HG02610 (cell line): ENCODE measurements at regions not wholly inside any gene's neighbourhood (a gene's known extent, or its start where the extent isn't known, plus 50 kb on each side); places are given as distances from the start of the nearest gene placed in this dataset.
"Not testable (repeated sequence)": the region's sequence is repeated elsewhere in the genome, so short reads cannot be mapped to it uniquely, and the experiment has no call there.

Experiments
- ATAC-seq: cut with Tn5 transposase; IDR thresholded peaks from one replicate; pipeline ENCODE4 v1.9.1; 2021; ENCODE audit warnings: mild to moderate bottlenecking, moderate library complexity; ENCODE audit not compliant: unreplicated experiment

DNA sequence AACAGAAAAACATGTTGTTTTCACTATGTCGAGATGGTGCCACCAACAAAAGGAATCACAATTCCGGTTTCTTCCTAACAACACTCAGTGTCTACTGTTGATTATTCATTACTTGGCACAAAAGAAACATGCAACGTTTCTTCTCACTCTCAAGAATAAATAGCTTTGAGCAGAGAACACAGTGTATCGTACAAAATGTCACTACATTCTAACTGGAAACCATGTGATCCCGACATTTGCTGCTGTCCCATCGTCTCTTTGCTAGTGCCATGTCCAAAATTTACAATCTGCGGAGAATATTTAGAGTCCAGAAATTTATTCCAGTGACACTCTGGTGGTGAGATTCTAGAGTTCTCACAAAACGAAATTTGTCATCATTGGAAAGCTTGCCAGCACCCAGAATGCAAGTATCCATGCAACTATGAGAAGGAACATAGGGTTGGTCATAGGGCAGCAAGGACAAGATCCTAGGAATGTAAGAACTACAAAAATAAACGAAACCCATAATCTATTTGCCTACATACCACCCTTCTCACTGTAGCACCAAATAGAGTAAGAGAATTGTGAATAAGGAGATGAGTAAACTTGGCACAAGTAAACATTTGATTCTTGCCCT lies 505.1 kb downstream of the LTN1 start:
- ATAC-seq = no peak

DNA sequence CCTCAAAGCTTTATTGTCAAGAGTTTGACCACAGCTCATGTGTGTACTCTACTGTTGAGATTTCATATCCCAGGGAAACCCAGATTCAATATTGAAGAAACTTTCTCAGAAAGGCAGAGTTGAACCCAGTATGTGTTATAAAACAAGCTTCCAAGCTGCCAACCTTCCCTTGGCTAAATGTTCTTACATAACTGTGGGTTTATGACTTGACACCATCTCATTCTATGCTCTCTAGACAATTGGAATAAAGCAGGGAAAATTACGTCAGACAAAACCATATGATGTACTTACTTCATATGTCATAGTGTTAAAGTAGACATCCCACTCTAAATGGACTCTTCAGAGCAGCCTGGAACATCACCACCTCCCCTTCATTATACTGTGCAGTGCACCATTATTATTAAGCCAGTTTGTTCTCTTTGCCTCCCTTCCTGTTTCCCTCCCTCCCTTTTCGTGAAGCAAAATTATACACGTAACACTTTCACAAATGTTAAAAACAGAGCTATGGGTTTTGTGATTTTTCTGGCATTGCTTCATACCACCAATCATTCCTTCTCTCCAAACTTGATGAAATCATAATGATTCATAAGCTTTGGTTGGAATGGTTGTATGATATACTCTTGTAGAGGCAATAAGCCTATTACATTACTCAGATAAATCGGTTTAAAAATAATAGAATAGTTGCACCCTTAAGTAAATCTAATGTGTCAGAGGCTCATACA lies 507.2 kb downstream of the LTN1 start:
- no peak for ATAC-seq

DNA sequence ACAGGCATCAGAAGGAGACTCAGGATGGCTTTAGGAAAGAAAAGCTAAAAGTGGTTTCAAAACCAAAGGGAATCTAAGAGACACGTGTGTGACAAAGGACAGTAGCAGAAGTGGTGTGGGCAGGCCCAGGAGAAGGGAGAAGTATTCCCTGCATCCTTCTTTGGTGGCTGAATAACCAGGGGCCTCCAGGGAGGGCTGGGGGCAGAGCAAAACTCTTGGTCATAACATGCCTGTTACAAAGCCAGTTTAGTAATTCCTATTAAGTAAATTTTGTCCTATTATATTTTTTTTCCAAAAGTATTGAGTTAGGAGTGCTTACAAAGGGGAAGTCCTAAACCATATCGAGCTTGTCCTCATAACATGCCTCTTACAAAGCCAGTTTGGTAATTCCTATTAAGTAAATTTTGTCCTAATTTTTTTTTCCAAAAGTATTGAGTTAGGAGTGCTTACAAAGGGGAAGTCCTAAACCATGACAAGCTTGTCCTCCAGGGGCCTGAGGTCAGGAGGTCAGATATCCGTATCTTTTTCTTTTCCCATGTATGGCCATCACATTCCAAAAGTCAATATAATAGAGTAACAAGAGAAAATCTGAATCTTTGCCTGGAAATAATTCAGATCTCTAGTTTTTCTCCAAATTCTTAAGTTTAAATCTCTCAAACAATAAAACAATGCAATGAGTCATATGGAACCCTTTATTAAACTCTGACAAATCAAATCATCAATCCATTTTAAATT lies 509.2 kb downstream of the LTN1 start:
- no peak for ATAC-seq

DNA sequence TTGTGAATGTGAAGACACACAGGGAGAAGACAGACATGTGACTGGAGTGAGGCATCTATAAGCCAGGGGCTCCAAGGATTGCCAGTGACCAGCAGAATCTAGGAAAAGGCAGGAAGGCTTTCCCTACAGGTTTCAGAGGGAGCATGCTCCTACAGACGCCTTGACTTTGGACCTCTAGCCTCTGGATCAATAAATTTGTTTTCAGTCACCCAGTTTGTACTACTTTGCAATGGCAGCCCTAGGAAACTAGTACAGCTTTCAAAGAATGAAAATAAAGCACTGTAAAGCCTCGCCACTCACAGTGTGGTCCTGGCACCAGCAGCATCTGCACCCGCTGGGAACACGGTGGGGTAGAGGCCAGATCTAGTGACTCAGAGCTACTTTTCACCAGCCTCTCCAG lies 510.0 kb downstream of the LTN1 start:
- no peak for ATAC-seq

DNA sequence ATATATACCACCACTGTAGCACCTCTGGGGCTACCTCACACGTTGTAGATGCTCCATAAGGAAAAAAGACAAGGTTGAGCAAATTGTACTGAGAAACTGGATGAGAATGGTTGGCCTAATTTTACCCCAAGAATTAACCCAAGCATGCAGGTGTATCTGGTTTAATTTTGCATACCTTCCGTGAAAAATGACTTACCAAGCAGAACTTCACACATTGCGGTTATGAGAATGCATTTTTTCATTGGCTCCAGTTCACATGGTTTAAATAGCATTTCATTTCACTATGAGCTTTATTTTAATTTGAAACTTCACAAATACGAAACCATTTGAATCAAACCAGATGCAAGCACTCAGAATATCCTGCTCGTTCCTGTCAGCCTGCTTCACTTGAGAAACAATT lies 512.2 kb downstream of the LTN1 start:
- no peak for ATAC-seq

DNA sequence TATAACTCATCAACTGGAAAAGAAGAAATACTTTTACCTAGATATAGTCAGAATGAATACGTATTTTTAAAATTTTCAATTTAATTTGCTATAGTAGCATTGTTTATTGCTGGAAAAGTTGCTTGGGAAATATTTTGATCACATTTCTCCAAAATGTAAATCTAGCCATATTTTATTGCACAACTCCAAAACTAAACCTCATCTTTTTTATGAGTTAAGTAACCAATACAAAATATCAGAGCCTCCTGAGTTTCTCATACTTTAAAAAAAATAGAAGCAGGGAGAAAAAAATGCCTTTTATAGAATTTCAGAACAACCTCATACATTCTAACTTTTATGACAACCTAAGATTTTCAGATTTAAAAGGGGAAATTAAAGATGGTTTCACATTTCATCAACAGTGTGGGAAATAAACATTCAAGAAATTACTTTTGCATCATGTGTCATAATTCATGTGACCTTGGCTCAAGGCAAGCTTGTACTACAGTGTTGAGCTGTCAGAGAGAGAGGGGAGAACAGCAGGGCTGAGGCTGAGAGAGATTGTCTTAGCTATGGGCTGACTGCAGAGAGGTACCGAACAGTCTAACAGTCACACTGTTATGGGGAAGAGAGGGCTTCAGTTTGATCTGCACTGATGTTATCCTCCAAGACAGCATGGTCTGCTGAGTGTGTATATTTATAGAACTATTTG lies 519.0 kb downstream of the LTN1 start:
- peak; percentile 61 for ATAC-seq

DNA sequence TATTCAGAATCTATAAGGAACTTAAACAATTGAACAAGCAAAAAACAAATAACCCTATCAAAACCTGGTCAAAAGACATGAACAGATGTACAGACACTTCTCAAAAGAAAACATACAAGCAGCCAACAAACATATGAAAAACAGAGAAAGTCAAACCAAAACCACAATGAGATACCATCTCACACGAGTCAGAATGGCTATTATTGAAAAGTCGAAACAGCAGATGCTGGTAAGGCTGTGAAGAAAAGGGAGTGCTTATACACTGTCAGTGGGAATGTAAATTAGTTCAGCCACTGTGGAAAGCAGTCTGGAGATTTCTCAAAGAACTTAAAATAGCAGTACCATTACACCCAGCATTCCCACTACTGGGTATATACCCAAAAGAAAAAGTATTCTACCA lies 520.1 kb downstream of the LTN1 start:
- not testable (repeated sequence) for ATAC-seq

DNA sequence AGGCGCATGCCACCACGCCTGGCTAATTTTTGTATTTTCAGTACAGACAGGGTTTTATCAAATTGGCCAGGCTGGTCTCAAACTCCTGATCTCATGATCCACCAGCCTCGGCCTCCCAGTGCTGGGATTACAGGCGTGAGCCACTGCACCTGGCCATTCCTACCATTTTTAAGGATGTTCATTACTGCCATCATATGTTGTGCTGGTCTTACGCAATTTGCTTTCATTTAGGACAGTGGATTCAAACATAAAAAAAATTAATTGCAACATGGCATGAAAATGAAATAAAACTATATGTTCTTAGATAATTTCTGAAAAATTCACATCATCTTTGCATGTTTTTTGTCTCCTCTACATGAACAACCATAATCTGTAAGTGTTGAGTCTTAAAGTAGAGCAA lies 527.7 kb downstream of the LTN1 start:
- ATAC-seq = no peak

DNA sequence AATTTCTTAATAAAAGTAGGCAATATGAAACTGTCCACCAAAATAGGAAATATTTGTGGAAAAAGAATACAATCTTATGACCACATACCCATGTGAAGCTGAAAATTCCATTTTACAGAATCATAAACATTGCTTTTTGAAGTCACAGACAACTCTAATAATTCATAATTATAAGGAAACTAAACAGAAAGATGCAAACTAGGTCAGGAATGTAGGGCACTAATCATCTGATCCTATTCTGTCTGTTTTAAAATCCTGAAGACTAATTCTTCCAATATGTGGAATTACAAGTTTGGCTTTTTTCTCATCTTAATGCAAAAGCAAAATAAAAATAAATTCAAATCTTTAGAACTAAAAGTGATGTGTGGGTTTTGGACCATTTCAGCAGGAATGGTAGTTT lies 528.6 kb downstream of the LTN1 start:
- no peak for ATAC-seq

DNA sequence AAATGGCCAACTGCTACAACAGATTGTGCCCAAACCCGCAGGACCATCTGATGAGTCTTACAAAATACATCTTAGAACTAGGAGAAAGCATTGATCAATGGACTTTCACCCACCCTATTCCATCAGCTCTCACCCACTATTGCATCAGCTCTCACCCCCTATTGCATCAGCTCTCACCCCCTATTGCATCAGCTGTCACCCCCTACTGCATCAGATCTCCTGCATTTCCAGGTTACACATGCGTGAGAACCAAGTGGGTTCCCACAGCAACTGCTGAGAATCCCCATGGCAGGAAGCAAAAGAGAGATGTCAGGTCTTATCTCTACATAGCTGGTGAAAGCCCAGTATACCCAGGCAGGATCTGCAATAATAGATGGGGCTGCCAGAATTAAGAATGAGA lies 533.5 kb downstream of the LTN1 start:
- no peak for ATAC-seq

DNA sequence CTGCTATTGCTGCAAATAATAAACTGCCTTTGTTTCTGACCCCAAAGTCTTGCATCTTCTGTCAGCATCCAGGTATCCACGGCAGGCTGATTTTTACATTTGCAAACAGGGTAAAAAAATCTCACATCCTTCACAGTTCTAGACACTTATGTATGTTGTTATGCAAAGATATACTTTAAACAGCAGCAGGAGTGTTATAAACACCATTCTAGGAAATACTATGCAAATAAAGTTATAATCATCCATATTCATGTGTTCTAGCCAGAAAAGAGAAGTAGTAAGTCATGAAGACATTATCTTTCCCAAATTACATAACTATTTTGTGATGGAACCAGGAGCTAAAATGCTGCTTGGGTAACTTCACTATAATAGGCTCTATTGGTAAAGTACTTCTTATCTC lies 534.2 kb downstream of the LTN1 start:
- ATAC-seq = no peak

DNA sequence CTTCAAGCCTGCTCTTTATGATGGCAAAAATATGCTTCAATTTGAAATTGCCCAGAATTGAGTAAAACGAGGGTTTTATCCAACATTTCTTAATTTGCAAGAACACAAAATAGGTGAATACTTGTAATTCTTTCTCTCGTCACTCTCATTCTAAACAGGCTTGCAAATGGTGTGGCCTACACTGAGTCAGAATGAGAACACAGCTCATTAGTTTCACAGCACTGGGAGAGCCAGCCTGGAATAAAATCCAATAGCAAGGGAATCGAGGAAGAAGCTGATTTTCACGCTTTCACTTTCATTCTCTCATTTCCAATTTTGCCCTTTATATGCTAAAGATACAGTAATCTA lies 537.5 kb downstream of the LTN1 start:
- no peak for ATAC-seq

DNA sequence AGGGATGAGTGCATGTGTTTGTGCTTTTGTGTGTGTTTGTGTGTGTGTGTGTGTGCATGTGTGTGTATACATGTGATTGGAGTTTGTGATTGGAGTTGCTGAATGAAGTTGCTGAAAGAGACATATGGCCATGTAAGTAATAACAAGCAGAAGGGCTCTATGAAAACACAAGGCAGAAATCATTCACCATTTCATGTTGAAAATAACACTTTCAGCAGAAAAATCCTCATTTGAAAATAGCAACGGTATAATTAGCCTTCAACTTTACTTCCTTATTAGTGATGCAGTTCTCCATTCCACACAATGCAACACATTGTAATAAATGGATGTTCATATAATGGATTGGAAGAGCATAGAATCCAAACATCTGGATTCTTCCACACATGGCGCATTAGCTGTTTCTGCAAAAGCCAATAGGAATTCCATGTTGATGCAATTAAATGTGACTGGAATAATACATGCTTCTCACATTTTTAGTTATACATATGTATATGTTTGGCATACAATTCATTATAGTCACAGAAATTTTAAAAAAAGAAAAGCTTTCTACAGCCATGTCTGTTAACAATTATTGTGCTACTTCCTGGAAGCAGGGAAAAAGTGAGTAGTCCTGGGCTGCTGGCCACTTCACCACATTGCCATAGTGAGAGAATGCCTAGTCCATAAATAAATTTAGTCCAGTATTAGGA lies 538.0 kb downstream of the LTN1 start:
- no peak for ATAC-seq

DNA sequence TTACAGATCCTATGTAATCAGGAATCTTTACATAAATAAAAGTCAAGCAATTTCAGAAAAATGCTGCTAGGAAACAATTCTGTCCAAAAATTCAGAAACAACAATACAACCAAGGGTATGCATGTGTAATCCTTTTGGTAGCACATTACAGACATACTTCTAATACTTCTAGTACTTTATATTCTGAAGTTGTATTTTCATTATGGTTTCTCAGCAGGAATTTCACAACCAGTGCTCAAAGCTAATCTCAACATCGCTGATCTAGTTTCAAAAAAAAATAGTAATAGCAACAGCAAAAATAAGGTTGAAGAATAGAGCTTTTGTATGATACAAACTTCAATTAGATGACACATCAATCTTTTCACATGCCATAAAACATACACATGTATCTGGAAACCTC lies 545.2 kb downstream of the LTN1 start:
- ATAC-seq = no peak

DNA sequence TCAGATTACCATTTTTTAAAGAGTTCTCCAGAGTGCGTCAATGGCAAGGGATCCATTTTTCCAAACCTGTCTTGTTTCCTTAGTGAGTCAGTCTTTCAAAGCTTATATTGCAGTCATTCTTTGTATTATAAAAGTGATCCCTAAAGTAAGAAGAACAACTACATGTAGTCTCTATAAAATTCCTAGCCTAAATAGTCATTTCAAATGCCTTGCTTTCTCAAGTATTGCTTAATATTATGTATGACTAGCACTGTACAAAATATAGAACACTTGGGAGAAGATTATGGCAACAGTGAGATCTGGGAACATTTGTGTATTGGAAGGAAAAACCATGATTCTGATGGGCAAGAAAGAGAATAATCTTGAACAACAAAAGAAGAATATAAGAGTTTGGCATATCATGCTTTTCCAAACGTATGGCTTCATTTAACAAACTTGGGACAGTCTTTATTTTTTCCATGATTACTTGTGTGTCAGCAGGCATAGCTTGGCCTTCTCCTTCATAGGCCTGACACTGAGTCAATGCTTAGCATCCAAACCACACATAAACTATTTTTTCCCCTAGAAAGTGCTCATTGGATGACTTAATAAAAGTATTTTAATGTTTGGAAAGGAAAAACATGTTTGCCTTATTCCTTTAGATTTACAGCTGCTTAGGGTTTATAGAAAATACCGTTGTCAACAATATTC lies 547.4 kb downstream of the LTN1 start:
- ATAC-seq = no peak

DNA sequence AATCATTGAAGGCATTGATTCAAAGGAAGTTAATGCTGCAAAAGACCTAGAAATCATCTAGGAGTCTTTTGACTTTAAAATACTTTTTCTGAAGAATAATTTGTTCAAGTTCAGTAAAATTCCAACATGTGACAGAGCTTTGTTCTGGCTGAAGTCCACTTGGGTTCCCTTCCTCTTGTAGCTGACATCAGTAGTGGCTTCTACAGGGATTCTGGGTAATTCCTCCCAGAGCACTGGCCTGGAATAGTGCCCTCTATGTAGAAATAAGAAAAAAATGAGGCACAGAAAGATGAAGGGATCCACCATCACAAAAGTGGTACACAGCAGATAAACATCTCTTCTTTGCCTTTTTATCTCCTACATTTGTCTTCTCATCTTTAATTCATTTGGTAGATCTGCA lies 548.1 kb downstream of the LTN1 start:
- ATAC-seq = no peak

DNA sequence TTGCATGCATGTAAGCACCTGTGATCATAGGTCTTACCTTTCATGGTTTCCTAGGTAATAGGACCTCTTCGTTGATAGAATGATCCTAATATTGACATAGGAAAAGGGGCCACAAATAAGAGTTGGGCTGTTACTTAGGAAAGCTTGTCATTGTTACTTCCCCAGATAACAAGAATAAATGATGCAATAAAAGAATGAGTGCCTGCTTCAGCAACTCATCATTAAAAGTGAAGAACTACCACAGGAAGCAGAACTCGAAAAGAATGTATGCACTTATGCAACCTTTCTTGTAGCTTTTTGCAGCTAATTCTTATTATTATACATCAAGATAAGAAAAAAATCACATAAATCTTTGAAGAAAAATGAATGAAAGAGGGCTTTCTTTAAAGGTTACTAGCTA lies 548.6 kb downstream of the LTN1 start:
- ATAC-seq = no peak

DNA sequence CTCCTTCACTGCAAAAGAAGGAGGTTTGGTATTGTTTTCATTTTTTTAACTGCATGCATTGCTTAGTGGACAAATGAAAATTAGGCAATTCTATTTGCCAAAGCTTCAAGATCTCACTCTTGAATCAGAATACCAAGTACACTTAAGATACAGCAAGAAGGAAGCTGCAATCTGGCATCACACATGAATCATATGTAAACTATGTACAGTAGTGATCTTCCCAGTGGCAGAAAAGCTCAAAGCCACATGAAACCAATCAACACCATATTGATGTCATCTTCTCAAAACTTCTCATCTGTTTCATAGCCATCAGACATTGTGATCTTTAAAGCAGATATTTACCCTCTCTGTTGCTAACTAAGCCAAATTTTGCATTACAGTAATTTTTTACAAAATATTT lies 550.1 kb downstream of the LTN1 start:
- ATAC-seq = no peak

DNA sequence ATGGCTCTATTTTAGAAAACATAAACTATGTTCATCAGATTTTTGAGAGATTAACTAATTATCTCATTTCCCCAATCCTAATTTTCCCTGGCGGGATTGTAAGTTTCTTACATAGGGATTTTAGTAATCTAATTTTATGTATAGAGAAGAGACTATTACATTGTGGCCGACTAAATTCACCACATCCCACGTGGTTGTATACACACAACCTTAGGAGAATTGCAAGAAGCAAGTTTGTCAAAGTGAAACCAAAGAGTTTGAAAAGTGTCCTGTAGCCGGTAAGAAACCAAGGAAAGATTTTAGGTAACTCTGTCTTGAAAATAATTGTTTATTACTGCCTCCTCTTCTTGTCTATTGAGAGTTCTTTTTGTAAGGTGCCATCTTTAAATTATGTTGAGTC lies 550.6 kb downstream of the LTN1 start:
- ATAC-seq = no peak

DNA sequence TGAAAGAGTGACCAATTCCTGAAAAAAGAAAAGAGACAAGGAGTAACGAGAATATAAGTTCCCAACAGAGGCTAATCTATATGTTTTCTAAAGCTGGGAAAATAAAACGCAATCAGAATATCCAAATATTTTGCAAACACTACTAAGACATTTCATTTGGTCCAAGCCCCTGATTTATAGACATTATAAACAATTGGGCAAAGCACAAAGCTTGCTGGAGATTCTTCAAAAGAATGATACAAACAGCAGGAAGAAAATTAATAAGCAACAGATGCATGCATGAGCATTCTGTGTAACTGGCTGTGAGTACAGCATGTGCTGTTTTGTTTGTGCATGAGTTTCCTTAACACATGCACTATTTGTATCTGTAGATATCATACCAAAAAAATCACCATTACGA lies 552.9 kb downstream of the LTN1 start:
- ATAC-seq = no peak

DNA sequence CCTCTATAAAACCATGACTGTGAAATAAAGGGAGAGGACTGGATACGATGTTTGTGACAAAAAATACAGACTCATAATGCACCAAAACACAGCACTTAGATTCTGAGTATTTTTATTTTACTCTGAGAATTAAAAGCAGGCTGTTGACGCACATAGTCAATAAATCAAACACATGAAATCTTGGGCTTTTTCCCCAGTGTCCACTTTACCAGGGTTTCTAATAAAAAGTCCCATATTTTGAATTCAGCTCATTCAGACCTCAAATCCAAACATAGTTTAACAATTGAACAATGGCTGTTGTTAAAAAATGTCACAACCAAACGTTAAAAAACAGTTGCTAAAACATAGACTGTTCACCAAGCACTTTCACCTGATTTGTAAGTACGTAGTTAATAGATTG lies 553.4 kb downstream of the LTN1 start:
- no peak for ATAC-seq
